ENCODE measurements at regions not wholly inside any gene's neighbourhood (a gene's known extent, or its start where the extent isn't known, plus 50 kb on each side); places are given as distances from the start of the nearest gene placed in this dataset.

DNA sequence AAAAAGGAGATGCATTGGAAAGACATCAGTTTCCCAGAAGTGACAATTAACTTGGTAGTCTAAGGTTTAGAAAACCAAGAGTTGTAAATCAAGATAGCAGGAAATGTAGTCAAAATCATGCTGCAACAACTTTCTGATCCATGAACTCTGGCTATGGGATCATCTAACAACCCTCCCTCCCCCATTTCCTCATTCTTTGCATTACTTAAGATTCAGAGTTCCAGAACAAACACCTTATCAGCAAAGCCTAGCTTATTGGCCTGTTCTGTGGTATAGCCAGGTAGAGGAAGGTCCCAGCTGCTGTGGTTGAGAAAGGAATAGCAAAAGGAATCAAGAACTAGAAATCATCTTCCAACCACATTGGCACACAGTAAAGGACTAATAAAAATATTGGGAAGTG, 651.1 kb downstream of the METTL15 start:
- intact Hi-C loops (cut with micrococcal nuclease): no loop called here

DNA sequence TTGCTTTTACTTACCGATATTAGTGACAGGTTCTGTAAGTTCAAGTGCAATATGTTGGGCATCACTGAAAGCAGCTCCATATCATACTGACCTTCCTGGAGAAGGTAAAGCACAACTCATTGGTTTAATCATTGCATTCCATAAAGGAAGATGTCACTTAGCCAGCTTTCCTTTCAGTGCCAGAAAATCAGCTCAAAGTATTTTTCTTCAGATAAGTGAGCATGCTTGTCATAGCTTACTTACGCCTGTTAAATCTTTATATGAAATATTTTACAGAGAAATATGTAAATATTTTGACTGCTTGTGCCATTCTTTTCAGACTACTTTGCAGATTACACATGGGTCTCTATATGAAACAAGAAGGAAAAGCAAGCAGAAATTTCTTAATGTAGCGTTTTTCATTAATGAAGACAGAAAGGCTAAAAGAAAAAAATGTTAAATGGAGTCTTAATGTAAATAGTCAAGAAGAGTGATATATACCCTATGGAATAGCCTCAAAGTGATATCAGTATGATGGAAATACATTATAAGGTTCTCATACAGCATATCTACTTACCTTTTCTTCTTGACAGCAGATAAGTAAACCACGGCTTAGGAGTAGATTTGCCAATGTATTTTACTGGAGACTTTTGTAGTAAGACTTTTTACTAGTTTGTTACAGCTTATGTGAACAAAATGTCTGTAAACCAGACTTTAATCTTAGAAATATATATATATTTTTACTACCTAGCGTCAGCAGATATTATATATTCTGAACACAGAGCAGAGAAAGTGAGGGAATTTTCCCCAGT, 649.7 kb downstream of the METTL15 start:
- intact Hi-C loops (cut with micrococcal nuclease): no loop called here

DNA sequence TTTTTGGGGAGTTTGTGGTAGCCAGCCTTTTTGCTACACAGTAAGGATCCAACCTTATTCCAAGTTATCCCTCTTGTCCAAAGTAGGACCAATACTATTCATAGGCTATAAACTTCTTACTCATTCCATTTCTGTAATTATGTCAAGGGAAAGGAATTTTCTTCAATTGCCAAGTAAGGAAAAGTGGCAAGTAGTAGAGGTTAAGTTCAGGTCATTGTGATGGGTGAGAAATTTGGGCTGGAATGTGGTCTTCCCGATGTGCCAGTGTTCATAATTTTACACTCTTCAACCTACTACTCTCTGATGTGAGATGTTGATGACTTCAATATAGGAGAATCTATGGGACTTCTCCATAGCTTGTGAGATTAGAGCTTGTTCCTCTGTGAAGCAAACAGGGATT, 648.8 kb downstream of the METTL15 start:
- intact Hi-C loops (cut with micrococcal nuclease): no loop called here

DNA sequence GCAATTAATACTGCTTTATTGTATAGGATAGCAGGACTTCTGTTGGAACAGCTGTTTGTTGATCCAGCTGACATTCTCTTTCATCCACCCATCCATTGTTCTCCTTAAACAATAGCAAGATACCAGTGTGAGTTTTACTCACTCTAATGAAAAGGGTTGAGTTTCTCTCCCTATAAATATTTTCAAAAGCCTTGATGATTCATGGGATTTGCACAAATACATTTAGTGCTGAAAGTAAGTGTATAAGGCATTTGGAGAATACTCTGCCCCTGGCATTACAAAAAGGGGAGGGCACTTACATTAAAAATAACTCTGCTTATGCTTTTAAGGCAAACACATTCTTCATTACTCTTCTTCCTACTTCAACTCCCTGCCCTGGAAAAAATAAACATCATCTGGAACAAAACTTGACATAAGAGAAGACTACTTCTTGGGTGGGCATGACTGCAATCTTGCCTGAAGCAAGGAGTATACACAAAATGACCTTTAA, 634.9 kb downstream of the METTL15 start:
- intact Hi-C loops (cut with micrococcal nuclease): no loop called here

DNA sequence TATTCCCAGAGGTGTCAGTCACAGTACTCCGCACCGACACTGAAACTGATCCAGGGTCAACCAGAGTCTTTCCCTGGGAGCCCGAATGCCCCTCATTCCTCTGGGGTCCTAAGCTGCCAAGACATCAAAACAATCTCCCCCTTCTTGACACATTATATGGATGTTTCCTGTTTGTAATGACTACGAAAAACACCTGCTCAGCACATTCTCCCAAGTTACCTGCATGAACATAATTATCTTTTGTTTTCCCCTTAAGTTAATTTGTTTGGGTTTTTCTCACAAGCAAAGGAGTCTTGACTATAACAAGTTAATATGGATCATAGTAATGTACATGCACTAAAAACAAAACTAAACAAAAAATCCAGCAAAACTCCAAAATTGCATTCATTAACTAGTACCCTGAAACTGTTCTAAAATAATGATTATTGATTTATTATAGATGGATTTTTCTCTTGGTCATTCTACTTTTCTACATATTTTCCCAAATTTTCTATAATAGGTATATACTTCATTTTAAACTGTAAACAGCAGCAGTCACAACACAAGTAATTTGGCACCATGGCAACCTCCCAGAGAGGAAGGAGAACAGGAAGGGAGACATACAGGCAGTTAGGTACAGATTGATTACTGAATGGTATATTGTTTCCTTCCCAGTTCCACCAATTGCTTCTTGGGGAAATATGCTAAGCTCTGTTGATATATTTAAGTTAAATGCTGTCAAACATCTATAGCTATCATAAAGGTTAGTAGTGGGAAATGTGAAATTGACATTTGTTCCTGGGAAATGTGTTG, 631.5 kb downstream of the METTL15 start:
- intact Hi-C loops (cut with micrococcal nuclease): no loop called here

DNA sequence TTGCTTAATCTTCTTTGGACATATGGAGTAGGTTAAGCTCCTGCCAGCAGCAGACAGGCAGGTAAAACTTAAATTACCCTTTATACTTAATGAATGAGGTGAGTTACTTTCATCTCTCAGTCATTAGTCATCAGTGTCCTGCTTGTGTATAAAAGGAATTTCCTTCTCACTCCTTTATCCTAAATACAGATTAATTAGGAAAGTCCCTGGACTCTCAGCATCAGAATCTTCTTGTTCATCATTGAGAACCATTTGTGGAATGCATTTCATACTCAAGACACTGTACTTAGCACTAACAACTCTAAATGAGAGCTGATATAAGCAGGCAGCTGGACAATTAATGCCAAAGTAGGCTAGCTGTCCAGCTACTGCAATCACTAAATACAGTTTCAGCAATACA, 630.4 kb downstream of the METTL15 start:
- intact Hi-C loops (cut with micrococcal nuclease): no loop called here

DNA sequence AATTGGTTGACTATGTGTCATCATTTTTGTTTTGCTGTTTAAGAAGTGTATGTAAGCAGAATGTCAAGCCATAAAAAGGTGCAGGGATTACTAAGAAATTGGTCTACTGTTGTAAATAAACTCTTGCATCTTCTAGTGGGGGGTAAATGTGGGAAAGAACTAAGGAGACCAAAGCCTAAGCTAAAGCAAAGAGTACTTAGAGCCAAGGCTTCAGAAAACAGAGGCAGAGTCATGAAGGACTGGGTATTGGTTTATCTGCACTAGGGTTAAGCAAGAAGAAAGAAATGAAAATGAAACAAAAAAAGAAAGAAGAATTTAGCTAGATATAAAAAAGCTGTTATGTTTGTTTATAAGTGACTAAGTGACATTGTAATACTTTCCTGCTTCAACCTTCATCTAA, 628.1 kb downstream of the METTL15 start:
- intact Hi-C loops (cut with micrococcal nuclease): no loop called here

DNA sequence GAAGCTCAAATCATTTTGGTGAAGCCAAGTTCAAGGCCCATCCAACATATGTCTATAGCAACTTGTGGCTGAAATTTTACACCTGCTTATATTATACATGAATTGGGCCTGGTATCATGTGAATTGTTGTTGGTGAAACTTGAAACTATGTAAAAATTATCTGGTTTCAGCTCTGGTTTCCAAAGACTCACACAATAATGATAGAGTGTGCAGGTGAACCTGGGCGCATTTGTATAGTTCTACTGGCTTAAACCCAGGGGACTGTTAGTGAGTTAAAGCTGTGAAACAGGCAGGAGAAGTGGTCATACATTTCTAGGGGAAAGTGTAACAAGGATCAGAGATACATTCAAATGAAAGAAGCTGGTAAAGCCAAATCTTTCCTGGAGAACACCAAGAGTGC, 627.3 kb downstream of the METTL15 start:
- intact Hi-C loops (cut with micrococcal nuclease): no loop called here

DNA sequence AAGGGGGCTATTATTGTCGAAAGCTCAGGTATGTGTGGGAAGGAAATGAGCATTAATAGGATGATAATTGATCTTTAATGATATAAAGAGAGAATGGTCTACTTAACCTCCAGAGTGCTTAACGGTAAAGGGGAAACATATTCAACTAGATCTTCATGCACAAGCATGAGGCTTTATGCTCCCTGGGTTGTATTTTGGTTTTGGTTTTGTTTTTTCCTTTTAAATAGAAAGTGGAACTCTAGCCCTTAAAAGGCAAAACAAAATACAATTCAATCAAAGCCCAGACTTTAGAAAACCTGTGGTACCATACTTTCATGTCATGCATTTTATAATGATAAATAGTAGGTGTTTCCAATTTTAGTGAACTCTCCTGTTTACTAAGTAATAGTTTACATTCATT, 622.7 kb downstream of the METTL15 start:
- intact Hi-C loops (cut with micrococcal nuclease): no loop called here

DNA sequence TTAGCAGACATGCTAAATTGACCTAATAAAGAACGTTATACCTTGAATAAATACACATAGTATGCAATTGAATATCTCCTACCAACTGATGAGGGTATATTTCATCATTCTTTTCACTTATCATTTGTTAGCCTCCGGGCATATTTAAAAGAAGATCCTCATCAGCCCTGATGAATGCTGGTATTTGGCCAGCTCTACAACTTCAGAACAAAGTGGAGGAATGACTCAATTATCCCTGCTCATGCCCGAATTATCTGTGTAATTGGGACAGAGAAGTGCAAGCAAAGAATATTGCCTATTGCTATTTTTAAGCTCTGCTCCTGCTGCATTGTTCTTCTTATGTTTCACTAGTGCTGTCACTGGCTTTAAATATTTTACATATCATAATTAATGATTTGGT, 622.1 kb downstream of the METTL15 start:
- intact Hi-C loops (cut with micrococcal nuclease): no loop called here

DNA sequence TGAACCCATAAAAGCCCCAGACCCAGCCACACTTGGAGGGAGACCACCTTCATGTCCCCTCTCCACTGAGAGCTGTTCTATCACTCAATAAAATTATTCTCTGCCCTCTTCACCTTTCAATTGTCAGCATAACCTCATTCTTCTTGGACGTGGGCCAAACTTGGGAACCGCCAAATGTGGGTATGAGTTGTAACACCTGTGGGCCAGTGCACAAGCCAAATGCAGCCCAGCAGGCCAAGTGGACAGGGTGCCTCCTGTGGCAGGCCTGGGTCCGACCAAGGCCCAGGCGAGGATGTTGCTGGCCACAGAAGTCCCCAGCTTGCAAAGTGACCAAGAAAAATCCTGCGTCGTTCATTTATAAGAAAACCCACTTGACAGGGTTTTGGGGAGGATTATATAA, 621.2 kb downstream of the METTL15 start:
- intact Hi-C loops (cut with micrococcal nuclease): no loop called here

DNA sequence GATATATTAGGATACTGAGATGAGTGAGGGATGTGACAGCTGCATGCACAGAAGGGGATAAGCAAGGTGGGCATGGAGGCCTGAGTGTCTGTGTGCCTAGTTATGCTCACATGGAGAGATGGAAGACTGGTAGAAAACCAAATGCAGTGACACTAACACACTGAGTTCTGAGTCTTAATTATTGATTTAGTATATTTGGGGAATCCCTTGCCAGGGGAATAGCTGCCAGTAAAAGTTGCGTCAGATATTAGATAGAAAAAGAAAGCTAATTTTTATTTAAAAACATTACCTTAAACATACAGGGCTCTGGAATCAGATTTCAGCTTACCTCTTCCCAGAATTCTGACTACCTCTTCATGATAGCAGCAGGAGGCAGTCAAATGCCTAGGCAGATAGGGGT, 620.5 kb downstream of the METTL15 start:
- intact Hi-C loops (cut with micrococcal nuclease): no loop called here

DNA sequence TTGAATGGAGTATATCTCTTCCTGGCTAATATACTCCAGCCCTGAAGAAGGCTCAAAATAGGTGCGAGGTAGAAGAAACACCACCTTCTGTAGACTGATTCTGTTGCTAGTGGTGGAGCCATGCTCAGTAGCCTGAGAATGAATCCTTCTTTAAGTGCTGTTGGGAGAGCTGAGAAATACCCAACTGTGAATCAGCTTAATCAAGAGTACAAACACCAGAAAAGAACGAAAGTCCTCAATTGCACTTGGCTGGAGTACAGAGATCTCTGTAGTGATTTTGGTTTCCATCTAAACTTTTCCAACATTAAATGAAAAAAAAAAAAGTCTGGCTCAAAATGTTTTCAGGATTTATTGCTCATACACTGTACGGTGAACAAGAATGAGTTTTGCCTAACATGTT, 619.1 kb downstream of the METTL15 start:
- intact Hi-C loops (cut with micrococcal nuclease): no loop called here

DNA sequence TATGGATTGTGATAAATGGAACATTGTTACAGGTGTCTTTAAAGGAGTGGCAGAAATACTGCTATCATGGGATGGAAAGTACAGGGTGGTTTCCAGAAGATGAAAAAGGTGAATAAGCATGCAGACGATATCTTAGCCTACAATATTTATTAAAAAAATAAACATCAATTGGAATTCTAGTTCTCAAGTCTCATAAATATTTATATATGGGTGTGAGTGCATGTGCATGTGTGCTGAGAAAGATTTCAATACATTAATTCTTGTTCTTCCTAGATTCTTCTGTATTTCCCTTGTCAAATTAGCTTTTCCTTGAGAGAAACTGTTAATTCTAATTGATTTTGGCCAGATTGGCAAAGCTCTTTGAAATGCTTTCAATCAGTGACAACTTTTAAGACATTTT, 618.2 kb downstream of the METTL15 start:
- intact Hi-C loops (cut with micrococcal nuclease): no loop called here

DNA sequence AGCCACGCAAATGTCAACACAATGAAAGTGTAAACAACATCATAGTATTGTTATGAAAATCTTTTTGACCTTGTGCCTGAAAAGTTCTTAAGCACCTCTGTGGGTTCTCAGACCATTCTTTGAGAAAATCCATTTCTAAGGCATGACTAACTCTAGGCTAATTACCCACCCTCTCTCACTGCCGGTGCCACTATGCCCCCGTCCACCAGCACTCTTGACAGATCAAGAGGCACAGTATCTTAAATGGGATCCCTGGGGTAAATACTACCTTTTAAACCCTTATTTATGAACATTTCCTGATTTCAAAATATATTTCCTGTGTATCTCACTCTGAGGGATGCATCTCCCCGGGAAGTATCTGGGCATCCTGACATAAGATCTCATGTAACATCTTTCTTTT, 607.5 kb downstream of the METTL15 start:
- intact Hi-C loops (cut with micrococcal nuclease): no loop called here

DNA sequence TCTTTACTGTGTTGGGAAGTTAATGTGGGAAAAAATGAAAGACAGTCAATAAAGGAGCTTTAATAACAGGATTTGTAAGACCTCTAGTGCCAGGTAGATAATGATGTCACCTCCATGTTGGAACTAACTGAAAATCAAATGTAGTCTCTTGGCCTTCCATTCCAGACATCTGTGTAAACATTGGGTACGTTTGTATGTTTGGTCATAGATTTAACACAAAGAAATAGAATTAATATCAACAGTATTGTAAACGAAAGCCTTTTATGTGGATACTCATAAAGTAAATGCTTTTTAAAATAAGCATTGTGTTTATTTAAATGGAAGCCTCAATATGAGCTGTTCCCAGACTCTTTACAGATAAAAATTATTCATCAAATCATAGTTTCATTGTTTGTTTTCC, 605.7 kb downstream of the METTL15 start:
- intact Hi-C loops (cut with micrococcal nuclease): no loop called here

DNA sequence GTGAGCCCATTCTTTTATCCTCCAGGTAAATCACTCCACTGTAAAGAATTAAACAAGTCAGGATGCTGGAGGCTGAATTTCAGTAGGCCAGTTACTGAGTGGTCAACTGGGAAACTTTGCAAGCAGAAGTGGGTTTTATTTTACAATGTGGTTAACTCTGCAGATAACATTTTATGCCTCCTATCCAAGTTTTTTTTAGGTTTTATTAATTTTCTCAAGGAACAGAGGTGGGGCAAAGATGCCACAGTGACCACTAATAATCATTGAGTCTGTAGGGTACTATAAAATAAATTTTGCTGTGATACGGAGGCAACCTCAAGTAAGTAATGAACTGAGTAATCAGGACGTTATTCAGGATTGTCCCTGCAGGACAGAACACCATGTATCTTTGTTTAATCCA, 599.9 kb downstream of the METTL15 start:
- intact Hi-C loops (cut with micrococcal nuclease): no loop called here

DNA sequence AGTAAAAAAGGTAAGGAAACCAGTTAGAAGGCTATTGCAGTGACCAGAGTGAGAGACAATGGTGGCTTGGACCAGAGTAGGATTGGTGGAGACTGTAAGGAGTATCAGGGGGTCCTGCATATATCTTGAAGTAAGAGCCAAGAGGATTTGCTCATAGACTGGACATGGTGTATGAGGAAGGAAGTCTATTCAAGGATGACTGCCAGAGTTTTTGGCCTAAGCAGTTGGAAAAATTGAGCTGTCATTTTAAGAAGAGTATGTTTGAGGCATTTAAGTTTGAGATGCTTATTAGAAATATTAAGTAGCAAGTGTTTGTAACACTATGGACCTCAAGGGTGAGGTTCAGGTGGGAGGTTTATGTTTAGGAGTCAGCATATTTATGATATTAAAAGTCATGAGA, 596.6 kb downstream of the METTL15 start:
- intact Hi-C loops (cut with micrococcal nuclease): no loop called here

DNA sequence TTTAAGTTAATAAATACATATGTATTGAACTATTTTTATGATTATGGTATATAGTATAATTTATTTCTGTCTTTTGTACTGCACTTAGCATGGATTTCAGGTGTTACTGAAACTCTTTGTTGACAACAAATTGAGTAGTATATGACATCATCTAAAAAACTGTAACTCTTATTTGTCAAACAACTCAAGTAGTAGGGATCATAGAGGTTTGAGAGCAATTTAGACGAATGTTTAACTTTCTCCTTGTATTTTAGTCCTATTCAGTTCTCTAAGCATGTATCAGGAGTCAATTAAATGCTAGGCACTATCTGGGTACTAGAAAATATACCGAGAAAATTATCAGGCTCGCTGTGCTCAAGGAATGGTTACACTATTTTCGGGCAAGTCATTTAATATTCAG, 595.2 kb downstream of the METTL15 start:
- intact Hi-C loops (cut with micrococcal nuclease): no loop called here

DNA sequence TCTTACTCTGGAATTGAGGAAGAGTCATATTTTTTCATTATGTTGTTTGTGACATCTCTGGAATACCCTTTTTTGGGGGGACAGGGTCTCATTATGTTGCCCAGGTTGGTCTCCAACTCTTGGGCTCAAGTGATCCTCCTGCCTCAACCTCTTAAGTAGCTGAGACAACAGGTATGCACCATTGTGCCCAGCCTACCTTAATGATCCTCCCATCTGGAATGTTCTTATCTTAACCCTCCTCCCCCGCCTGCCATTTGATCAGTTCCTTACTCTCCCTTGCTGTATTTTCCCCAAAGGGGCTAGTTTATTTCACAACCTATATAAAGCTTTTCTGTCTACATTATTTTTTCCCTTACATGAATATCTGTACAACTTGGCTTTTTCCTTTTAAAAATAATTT, 594.7 kb downstream of the METTL15 start:
- intact Hi-C loops (cut with micrococcal nuclease): no loop called here

DNA sequence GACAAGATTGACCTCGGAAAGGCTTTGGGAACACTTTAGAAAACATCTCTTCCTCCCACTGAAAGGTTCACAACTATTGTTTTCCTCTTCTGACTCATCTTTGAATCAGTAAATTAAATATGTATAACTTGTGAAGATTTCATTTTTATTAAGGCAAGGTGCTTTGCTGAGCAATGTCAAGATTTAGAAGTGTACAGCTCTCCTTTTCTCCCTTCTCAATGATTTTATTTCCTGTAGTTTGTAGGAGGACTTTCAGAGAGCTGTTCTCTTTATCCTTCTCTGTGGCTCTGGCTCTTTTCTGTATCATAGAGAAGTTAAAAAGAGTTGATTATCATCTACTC, 594.2 kb downstream of the METTL15 start:
- intact Hi-C loops (cut with micrococcal nuclease): no loop called here

DNA sequence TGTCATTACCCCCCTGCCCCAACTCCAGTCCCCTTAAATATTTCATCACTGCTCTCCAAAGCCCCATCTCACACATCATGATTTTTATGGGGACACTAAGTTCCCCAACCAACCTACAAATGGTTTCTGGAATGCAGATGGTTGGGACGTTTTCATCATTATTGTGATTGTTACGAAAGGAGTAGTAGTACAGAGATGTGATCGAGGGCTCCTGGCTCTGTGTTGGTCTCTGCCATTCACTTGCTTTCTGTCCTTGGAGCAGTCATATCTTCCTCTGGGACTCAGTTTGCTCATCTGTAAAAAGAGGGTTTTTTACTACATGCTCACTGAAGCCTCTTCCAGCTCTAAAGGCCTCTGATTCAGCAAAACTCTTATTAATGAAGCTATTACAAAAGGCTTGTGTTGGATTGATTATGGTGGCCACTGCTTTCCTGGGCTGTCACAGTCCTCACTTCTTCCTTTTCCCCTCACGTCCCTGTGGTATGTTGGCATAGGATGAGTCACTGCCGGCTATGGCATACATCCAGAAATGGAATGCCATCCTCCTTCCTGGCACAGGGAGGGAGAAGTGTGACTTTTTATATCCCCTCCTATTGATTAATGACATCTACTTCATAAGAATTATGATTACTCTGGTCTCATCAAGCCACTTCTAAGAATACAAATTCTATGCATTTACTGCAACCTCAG, 593.7 kb downstream of the METTL15 start:
- intact Hi-C loops (cut with micrococcal nuclease): no loop called here
